Loucy (cell line): ENCODE measurements at regions not wholly inside any gene's neighbourhood (a gene's known extent, or its start where the extent isn't known, plus 50 kb on each side); places are given as distances from the start of the nearest gene placed in this dataset.

Experiments used
- H2AFZ ChIP-seq: fragments of 200-600 bp; sonication (generic); 2 replicates; pipeline ENCODE4 v1.6.0; 2016; ENCODE audit warnings: antibody characterized with exemption, mild to moderate bottlenecking, low read length, moderate library complexity
- H3F3A ChIP-seq: fragments of 200-600 bp; 2 replicates; pipeline ENCODE4 v1.6.0; 2016; ENCODE audit warnings: antibody characterized with exemption, low read depth, mild to moderate bottlenecking
- H3K27me3 ChIP-seq: fragments of 200-600 bp; sonication (generic); 2 replicates; pipeline ENCODE4 v1.6.1; 2014; ENCODE audit warnings: low read length, mild to moderate bottlenecking; ENCODE audit not compliant: insufficient read depth, poor library complexity, severe bottlenecking
- H3K36me3 ChIP-seq: fragments of 200-600 bp; sonication (generic); 2 replicates; pipeline ENCODE4 v1.6.1; 2016; ENCODE audit warnings: low read length; ENCODE audit not compliant: insufficient read depth
- H3K4me1 ChIP-seq: fragments of 200-600 bp; sonication (generic); 2 replicates; pipeline ENCODE4 v1.5.1; 2014; ENCODE audit warnings: low read length, mild to moderate bottlenecking; ENCODE audit not compliant: insufficient read depth, poor library complexity, severe bottlenecking
- H3K4me2 ChIP-seq: fragments of 200-600 bp; sonication (generic); 2 replicates; pipeline ENCODE4 v1.6.0; 2014; ENCODE audit warnings: antibody characterized with exemption, low read length, low read depth, mild to moderate bottlenecking; ENCODE audit not compliant: poor library complexity, severe bottlenecking
- H3K4me3 ChIP-seq: fragments of 200-600 bp; sonication (generic); 2 replicates; pipeline ENCODE4 v1.5.1; 2014; ENCODE audit warnings: low read length, mild to moderate bottlenecking, mixed read lengths; ENCODE audit not compliant: poor library complexity, severe bottlenecking
- H3K79me2 ChIP-seq: fragments of 200-600 bp; sonication (generic); 2 replicates; pipeline ENCODE4 v1.6.1; 2014; ENCODE audit warnings: low read length; ENCODE audit not compliant: insufficient read depth
- H3K9ac ChIP-seq: fragments of 200-600 bp; sonication (generic); 2 replicates; pipeline ENCODE4 v1.6.0; 2014; ENCODE audit warnings: mild to moderate bottlenecking, low read depth, low read length, moderate library complexity; ENCODE audit not compliant: poor library complexity, severe bottlenecking
- H3K9me2 ChIP-seq: fragments of 200-600 bp; sonication (generic); replicated peaks from 2 replicates; pipeline ENCODE4 v1.6.1; 2016; ENCODE audit warnings: low read depth, low read length, mixed read lengths
- H3K9me3 ChIP-seq: fragments of 200-600 bp; sonication (generic); 2 replicates; pipeline ENCODE4 v1.6.1; 2014; ENCODE audit warnings: mild to moderate bottlenecking, antibody characterized with exemption, low read length, low read depth; ENCODE audit not compliant: insufficient read depth
- H4K20me1 ChIP-seq: fragments of 200-600 bp; sonication (generic); 2 replicates; pipeline ENCODE4 v1.6.0; 2014; ENCODE audit warnings: antibody characterized with exemption, low read length, mild to moderate bottlenecking; ENCODE audit not compliant: insufficient read depth, poor library complexity, severe bottlenecking
- EZH2phosphoT487 ChIP-seq: fragments of 200-600 bp; IDR thresholded peaks from 2 replicates; pipeline ENCODE4 v1.6.1; 2018; ENCODE audit warnings: antibody characterized with exemption, mild to moderate bottlenecking, moderate library complexity, borderline replicate concordance
- TF ChIP-seq, protein P1 (sequence below): fragments of 200-600 bp; sonication (generic); conservative IDR thresholded peaks from 2 replicates; pipeline ENCODE4 v1.5.1; 2014; ENCODE audit warnings: mild to moderate bottlenecking, antibody characterized with exemption, low read length

DNA sequence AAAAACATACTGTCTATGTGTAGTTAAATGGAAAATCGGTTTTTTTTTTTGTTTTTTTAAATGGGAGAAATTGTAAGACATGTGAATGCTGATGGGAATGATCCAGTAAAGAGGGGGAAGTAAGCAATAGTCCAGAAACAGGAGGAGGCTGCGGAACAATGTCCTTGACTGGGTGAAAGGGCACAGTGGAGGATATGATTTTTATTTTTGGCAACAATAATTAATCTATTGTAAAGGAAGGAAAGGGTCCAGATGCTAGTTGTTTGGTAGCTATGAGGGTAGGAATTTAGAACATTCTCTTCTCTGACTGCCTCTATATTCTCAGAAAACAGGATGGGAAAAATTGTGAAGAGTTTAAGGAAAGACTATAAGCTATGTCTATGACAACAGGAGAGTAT is 76.6 kb downstream of the RPL10L start:
- TF ChIP-seq, protein P1, sequence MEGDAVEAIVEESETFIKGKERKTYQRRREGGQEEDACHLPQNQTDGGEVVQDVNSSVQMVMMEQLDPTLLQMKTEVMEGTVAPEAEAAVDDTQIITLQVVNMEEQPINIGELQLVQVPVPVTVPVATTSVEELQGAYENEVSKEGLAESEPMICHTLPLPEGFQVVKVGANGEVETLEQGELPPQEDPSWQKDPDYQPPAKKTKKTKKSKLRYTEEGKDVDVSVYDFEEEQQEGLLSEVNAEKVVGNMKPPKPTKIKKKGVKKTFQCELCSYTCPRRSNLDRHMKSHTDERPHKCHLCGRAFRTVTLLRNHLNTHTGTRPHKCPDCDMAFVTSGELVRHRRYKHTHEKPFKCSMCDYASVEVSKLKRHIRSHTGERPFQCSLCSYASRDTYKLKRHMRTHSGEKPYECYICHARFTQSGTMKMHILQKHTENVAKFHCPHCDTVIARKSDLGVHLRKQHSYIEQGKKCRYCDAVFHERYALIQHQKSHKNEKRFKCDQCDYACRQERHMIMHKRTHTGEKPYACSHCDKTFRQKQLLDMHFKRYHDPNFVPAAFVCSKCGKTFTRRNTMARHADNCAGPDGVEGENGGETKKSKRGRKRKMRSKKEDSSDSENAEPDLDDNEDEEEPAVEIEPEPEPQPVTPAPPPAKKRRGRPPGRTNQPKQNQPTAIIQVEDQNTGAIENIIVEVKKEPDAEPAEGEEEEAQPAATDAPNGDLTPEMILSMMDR = no peak
- no peak for TF ChIP-seq EZH2phosphoT487
- H3F3A ChIP-seq = no peaks in the 10 kb centered on the region
- H3K27me3 ChIP-seq = no peaks in the 10 kb centered on the region
- H3K36me3 ChIP-seq = no peaks in the 10 kb centered on the region
- H3K9me3 ChIP-seq = no peaks in the 10 kb centered on the region
- H4K20me1 ChIP-seq = no peaks in the 10 kb centered on the region
- peak overlapping the region; percentile 42 for H3K4me2 ChIP-seq
- no peaks in the 10 kb centered on the region for H3K79me2 ChIP-seq
- no peak overlapping the region for H3K9ac ChIP-seq
- H3K4me1 ChIP-seq = peaks cover 11% of the 10 kb centered on the region
- H2AFZ ChIP-seq = no peak overlapping the region
- no peak overlapping the region for H3K4me3 ChIP-seq
- H3K9me2 ChIP-seq = no peaks in the 10 kb centered on the region

DNA sequence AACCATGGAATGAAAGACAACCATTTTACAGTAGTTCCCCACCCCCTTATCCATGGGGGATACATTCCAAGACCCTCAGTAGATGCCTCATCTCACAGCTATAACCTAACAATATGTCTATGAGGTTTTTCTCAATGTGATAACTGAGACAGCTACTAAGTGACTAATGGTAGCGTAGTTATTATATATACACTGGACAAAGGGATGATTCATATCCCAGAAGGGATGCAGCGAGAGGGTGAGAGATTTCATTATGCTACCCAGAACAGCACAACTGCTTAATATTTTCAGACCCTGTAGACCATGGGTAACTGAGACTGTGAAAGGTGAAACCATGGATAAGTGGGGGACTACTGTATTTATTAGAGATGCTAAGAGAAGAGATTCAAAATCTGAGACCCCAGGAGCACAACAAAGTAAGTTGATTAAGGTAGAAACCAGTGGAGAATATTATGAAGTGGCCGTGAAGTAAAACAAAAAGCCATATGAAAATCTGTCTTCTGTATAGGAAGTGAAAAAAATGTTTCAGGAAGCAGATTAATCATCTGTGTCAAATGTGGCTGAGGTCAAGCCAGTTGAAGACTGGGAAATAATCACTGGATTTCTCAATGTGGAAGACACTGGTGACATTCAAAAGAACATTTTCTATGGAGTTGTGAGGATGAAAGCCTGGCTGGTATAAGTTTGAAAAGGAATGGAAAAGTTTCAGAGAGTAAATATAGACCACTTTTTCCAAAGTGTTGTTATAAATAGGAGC is 77.2 kb downstream of the RPL10L start:
- H3K4me2 ChIP-seq = peak overlapping the region; percentile 42
- no peaks in the 10 kb centered on the region for H4K20me1 ChIP-seq
- H3K9me2 ChIP-seq = no peaks in the 10 kb centered on the region
- H3K4me1 ChIP-seq = peaks cover 11% of the 10 kb centered on the region
- H3F3A ChIP-seq = no peaks in the 10 kb centered on the region
- no peaks in the 10 kb centered on the region for H3K36me3 ChIP-seq
- H2AFZ ChIP-seq = no peak overlapping the region
- H3K27me3 ChIP-seq = no peaks in the 10 kb centered on the region
- H3K4me3 ChIP-seq = peak overlapping the region; percentile 16
- no peaks in the 10 kb centered on the region for H3K79me2 ChIP-seq
- H3K9ac ChIP-seq = no peak overlapping the region
- H3K9me3 ChIP-seq = no peaks in the 10 kb centered on the region
- no peak for TF ChIP-seq EZH2phosphoT487
- TF ChIP-seq, protein P1 = no peak

DNA sequence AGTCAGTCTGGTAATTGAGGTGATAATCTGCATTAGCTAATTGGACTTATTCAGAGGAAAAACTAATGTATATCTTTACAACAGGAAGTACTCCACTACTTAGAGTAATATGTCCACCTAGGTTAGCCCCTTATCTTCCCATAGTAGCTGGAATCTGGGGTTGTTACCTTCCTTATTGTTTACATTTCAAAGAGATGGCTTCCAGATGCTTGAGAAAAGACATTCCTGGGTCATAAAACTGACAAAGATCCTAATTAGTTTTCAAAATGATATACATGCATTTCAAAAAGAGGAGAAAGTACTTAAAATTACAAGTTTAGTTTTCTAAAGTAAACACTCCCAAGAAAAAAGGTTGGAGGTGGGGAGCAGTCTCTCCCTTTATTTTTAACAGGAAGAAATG is 78.1 kb downstream of the RPL10L start:
- H3K79me2 ChIP-seq = no peaks in the 10 kb centered on the region
- TF ChIP-seq, protein P1 = no peak
- TF ChIP-seq EZH2phosphoT487 = no peak
- H3K9ac ChIP-seq = no peak overlapping the region
- H3F3A ChIP-seq = no peaks in the 10 kb centered on the region
- peaks cover 11% of the 10 kb centered on the region for H3K4me1 ChIP-seq
- H3K4me2 ChIP-seq = no peak overlapping the region
- H2AFZ ChIP-seq = no peak overlapping the region
- H4K20me1 ChIP-seq = no peaks in the 10 kb centered on the region
- no peaks in the 10 kb centered on the region for H3K36me3 ChIP-seq
- H3K4me3 ChIP-seq = no peak overlapping the region
- H3K9me3 ChIP-seq = no peaks in the 10 kb centered on the region
- H3K9me2 ChIP-seq = no peaks in the 10 kb centered on the region
- H3K27me3 ChIP-seq = no peaks in the 10 kb centered on the region
